Ascending aorta (tissue), 2 donors: ENCODE measurements at regions not wholly inside any gene's neighbourhood (a gene's known extent, or its start where the extent isn't known, plus 50 kb on each side); places are given as distances from the start of the nearest gene placed in this dataset.

Source experiments
- DNase-seq, 2 donors: peaks; one replicate each; pipeline ENCODE4 v3.0.0-alpha.2; 2019; ENCODE audit warnings: low spot score in 2 of 2
- H3K27ac ChIP-seq, 2 donors: fragments of 200-600 bp; sonication (generic); one replicate each; pipeline ENCODE4 v1.5.1; 2016 to 2017; ENCODE audit warnings: mild to moderate bottlenecking in 1 of 2
- H3K27me3 ChIP-seq: fragments of 200-600 bp; sonication (generic); one replicate; pipeline ENCODE4 v1.5.1; 2017
- H3K36me3 ChIP-seq, 2 donors: fragments of 200-600 bp; sonication (generic); one replicate each; pipeline ENCODE4 v1.5.1; 2016
- H3K4me1 ChIP-seq, 2 donors: fragments of 200-600 bp; sonication (generic); one replicate each; pipeline ENCODE4 v1.5.1; 2016 to 2017; ENCODE audit warnings: mild to moderate bottlenecking in 1 of 2
- H3K4me3 ChIP-seq, 2 donors: fragments of 200-600 bp; sonication (generic); one replicate each; pipeline ENCODE4 v1.5.1; 2016 to 2017; ENCODE audit warnings: mild to moderate bottlenecking in 1 of 2
- H3K9me3 ChIP-seq, 2 donors: fragments of 200-600 bp; sonication (generic); one replicate each; pipeline ENCODE4 v1.5.1; 2016
- CTCF ChIP-seq, 3 experiments: fragments of 200-600 bp in 2 of 3; fragments of 450-650 bp in 1 of 3; sonication (generic) in 2 of 3; IDR thresholded peaks; one replicate each; pipeline ENCODE4 v1.5.1; 2016 to 2019; ENCODE audit warnings: antibody characterized with exemption in 3 of 3, mild to moderate bottlenecking in 1 of 3, moderate library complexity in 1 of 3
- intact Hi-C: fragments of 100-400 bp; cut with DNase I; formaldehyde crosslinking; loops from one replicate; pipeline ENCODE4 v1.15.1; 2023

GRCh38 chr10:4343873-4344272 lies 482.1 kb upstream of the AKR1E2 start:
- Histone ChIP-seq H3K4me3 (no peak overlapping the region), H3K9me3 (no peaks in the 10 kb centered on the region), H3K27me3 (no peaks in the 10 kb centered on the region), H3K36me3 (no peaks in the 10 kb centered on the region), H3K27ac (peak overlapping the region; percentile 85 to 89), H3K4me1 (peaks cover 13 to 30% of the 10 kb centered on the region in 2 donors)
- no peak for DNase-seq
- TF ChIP-seq CTCF (IDR thresholded peaks at IDR 0.05): no peak
- intact Hi-C loops: loop anchor here (2.0 to 10.0 kb wide), 7 partner anchors 59 to 1109 kb away; partner anchors contain the start of gene KLF6

GRCh38 chr10:4343091-4343490 lies 482.9 kb upstream of the AKR1E2 start:
- no peak for DNase-seq
- intact Hi-C loops: loop anchor here (5.0 to 10.0 kb wide), 5 partner anchors 81 to 1108 kb away; partner anchors contain the start of gene KLF6
- H3K36me3 ChIP-seq: no peaks in the 10 kb centered on the region
- H3K4me3 ChIP-seq: no peak overlapping the region
- H3K27ac ChIP-seq: peak overlapping the region; percentile 85 to 89
- no peaks in the 10 kb centered on the region for H3K27me3 ChIP-seq
- peaks cover 13 to 30% of the 10 kb centered on the region in 2 donors for H3K4me1 ChIP-seq
- no peak for TF ChIP-seq CTCF (IDR thresholded peaks at IDR 0.05)
- H3K9me3 ChIP-seq: no peaks in the 10 kb centered on the region

- H3K4me1 ChIP-seq: peaks cover under 1 to 15% of the 10 kb centered on the region in 2 donors
Measured at GRCh38 chr10:4338768-4339167, 487.2 kb upstream of the AKR1E2 start.

GRCh38 chr10:4337563-4337962 lies 488.4 kb upstream of the AKR1E2 start:
- H3K4me3 ChIP-seq: no peak overlapping the region
- no peaks in the 10 kb centered on the region for H3K27me3 ChIP-seq
- no peak overlapping the region for H3K27ac ChIP-seq
- no peaks in the 10 kb centered on the region for H3K36me3 ChIP-seq
- DNase-seq: no peak
- H3K9me3 ChIP-seq: no peaks in the 10 kb centered on the region
- no peak for TF ChIP-seq CTCF (IDR thresholded peaks at IDR 0.05)
- H3K4me1 ChIP-seq: peaks cover 0 to 14% of the 10 kb centered on the region in 2 donors
- intact Hi-C loops: no loop called here

More at GRCh38 chr10:4338768-4339167, 487.2 kb upstream of the AKR1E2 start:
- intact Hi-C loops: no loop called here
- H3K4me3 ChIP-seq: no peak overlapping the region
- H3K27ac ChIP-seq: no peak overlapping the region
- TF ChIP-seq CTCF (IDR thresholded peaks at IDR 0.05): no peak
- H3K36me3 ChIP-seq: no peaks in the 10 kb centered on the region
- no peaks in the 10 kb centered on the region for H3K9me3 ChIP-seq
- H3K27me3 ChIP-seq: no peaks in the 10 kb centered on the region
- no peak for DNase-seq

GRCh38 chr10:4334871-4335270 lies 491.1 kb upstream of the AKR1E2 start:
- no peak overlapping the region for H3K4me3 ChIP-seq
- intact Hi-C loops: no loop called here
- no peaks in the 10 kb centered on the region for H3K27me3 ChIP-seq
- peak overlapping the region in 1 of 2 donors; percentile 15 for H3K27ac ChIP-seq
- no peak for DNase-seq
- H3K36me3 ChIP-seq: no peaks in the 10 kb centered on the region
- H3K4me1 ChIP-seq: peaks cover 0 to 10% of the 10 kb centered on the region in 2 donors
- TF ChIP-seq CTCF (IDR thresholded peaks at IDR 0.05): no peak
- H3K9me3 ChIP-seq: no peaks in the 10 kb centered on the region

- no peak for TF ChIP-seq CTCF (IDR thresholded peaks at IDR 0.05)
- Histone ChIP-seq H3K36me3 (no peaks in the 10 kb centered on the region), H3K27me3 (no peaks in the 10 kb centered on the region), H3K4me3 (no peak overlapping the region), H3K27ac (no peak overlapping the region), H3K4me1 (peaks cover 0 to 10% of the 10 kb centered on the region in 2 donors), H3K9me3 (no peaks in the 10 kb centered on the region)
- no peak for DNase-seq
- intact Hi-C loops: no loop called here
Measured at GRCh38 chr10:4334015-4334414, 492.0 kb upstream of the AKR1E2 start.
